ENCODE measurements at regions not wholly inside any gene's neighbourhood (a gene's known extent, or its start where the extent isn't known, plus 50 kb on each side); places are given as distances from the start of the nearest gene placed in this dataset.
A peak's percentile ranks its signal among the peaks of the same experiment; 100 is the strongest.

GRCh38 chr10:120372917-120373316, 84.1 kb upstream of the PLPP4 start:
- DNase-seq (ENCODE audit: low spot score), result no peak

GRCh38 chr10:120375666-120376065, 81.4 kb upstream of the PLPP4 start:
- DNase-seq (ENCODE audit: low spot score), result no peak

- no peak for DNase-seq (ENCODE audit: low spot score)
Measured at GRCh38 chr10:120381931-120382330, 75.1 kb upstream of the PLPP4 start.

GRCh38 chr10:120382360-120382759, 74.7 kb upstream of the PLPP4 start:
- DNase-seq (ENCODE audit: low spot score), result no peak

GRCh38 chr10:120385992-120386391, 71.0 kb upstream of the PLPP4 start:
- DNase-seq (ENCODE audit: low spot score), result no peak

GRCh38 chr10:120386896-120387295, 70.1 kb upstream of the PLPP4 start:
- peak; percentile 39 for DNase-seq (ENCODE audit: low spot score)

DNA sequence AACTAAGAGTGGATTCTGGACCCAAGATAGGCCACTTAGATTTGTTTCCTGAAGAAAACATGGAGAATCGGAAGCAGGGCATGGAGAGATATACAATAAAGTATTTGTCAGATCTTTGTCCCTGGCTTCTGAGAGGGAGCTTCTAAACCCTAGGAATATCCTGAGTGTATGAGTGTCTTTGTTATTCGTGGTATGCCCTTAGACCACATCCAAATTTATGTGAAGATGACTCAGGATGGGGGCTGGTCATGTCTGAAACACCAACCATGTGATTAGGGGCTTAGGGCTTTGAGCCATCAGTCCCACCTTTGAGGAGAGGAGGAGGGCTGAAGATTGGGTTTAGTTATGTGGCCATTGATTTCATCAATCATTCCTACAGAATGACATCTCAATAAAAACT, 69.7 kb upstream of the PLPP4 start:
- DNase-seq (ENCODE audit: low spot score), result peak; percentile 48

GRCh38 chr10:120392245-120392644, 64.8 kb upstream of the PLPP4 start:
- no peak for DNase-seq (ENCODE audit: low spot score)

DNA sequence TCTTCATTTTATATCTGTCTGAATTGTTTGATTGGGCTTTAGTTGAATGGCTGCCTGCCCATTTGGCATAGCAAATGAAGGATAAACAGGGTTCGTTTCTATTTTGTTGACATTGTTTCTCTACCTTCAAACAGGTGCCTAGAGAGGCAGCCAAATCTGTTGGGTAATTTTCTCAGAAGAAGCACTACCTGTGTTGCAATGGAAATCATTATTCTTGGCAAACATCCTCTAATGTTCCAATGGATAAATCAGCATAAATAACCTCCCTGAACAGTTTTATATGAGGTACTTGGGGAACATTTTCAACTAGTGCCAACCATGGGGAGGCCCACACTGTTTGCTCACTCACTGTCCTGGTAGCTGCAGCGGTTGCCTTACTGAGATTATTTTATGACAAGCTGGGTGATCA, 64.4 kb upstream of the PLPP4 start:
- no peak for DNase-seq (ENCODE audit: low spot score)

DNA sequence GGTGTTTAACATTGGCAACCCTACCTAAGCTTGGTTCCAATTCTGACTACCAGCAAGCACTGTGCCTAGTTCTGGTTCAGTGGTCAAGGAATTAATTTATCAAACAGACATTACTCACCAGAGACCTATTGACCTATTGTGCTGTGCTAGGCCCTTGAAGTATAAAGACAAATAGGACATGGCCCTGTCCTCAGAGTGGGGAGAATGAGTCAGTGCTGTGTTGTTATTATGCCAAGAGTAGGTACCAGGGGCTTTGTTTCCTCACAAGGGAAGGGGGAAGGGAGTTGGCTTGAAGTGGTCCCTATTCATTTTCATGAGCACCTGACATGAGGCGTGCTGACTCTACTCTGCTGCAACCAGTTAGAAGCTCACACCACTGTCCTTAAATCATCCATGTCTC, 62.6 kb upstream of the PLPP4 start:
- no peak for DNase-seq (ENCODE audit: low spot score)

DNA sequence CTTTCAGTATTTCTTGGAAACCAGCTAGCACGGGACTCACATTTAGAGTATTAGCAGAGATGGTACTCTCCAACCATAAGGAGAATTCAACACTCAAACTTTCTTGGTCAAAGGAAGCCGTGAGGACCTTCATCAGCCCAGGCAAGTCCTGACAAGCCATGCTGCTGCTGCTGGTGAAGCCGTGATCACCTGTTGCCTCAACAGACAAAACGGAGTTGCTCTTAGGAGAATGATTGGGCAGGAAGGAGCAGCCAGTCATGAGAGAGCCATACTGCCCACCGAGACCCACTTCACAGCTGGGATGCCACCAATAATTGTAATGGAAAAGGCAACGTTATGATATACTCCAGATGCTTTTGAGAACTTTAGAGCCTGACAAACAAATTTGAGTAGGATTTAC, 60.8 kb upstream of the PLPP4 start:
- no peak for DNase-seq (ENCODE audit: low spot score)

- no peak for DNase-seq (ENCODE audit: low spot score)
Measured at GRCh38 chr10:120398180-120398579, 58.8 kb upstream of the PLPP4 start.

DNA sequence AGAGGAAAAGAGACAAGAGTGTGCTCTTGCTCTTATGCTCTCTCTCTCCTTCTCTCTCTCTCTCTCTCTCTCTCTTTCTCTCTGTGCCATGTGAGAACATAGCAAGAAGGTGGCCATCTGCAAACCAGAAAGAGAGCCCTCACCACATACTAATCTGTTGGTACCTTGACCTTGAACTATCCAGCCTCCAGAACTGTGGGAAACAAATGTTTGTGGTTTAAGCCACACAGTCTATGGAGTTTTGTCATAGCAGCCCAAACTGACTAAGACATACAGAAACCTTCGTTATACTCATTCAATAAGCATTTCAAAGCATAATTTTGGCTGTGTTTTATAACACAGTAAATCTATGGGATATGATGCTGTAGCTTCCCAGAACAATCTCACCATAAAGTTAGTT, 56.4 kb upstream of the PLPP4 start:
- no peak for DNase-seq (ENCODE audit: low spot score)

- no peak for DNase-seq (ENCODE audit: low spot score)
Measured at GRCh38 chr10:120402147-120402766, 54.8 kb upstream of the PLPP4 start.

DNA sequence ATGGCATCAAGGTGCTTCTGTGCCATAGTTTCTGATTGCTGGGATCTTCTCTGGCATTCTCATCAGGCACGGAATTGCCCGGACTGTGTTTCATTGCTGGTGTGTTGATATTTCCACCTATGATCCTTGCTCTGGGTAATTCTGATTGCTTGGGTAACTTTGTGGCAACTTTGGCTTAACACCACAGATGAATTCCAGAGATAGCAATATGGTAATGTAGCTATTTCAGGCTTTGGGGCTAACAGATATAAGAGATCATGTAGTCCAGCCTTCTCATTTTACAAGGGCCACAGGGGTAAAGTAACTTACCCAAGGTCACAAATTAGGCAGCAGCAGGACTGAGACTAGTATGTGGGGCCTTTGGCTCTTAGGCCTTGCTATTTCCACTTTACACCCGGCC, 53.9 kb upstream of the PLPP4 start:
- peak; percentile 11 for DNase-seq (ENCODE audit: low spot score)

DNA sequence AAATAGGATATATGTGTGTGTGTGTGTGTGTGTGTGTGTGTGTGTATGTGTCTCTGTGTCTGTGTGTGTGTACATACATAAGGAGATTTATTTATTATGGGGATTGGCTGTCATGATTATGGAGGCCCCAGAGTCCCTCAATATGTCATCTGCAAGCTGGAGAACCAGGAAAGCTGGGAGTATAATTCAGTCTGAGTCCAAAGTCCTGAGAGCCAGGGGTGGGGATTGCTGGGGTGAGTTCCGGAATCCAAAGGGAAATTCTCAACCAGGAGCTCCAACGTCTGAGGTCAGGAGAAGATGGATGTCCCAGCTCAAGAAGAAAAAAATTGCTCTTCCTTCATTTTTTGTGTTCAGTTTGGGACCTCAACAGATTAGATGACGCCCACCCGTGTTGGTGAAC, 50.7 kb upstream of the PLPP4 start:
- no peak for DNase-seq (ENCODE audit: low spot score)

Data from GM03348 (cell line).